GM12878 (cell line): ENCODE measurements at regions not wholly inside any gene's neighbourhood (a gene's known extent, or its start where the extent isn't known, plus 50 kb on each side); places are given as distances from the start of the nearest gene placed in this dataset.

Experiments
- ATAC-seq: fragments of 200-7000 bp; cut with Tn5 transposase; 3 replicates; pipeline ENCODE4 v1.9.1; 2020; ENCODE audit warnings: mild to moderate bottlenecking, moderate library complexity
- BruUV-seq: library from RNA; stranded (reverse); fragments of 400-500 nt; replicated peaks from 2 replicates; lab custom pipeline; 2021; lab: Mats Ljungman, UMichigan
- CTCF ChIA-PET: fragments of 300-600 bp; sonication (Branson Sonifier 250); formaldehyde crosslinking; extraction: SDS; loops from one replicate; lab custom pipeline; 2021; ENCODE audit warnings: inconsistent platforms; lab: Yijun Ruan, JAX
- POLR2A ChIA-PET: fragments of 350-600 bp; formaldehyde crosslinking; extraction: SDS; loops from one replicate; lab custom pipeline; 2021; ENCODE audit warnings: inconsistent platforms; lab: Charles Lee
- RAD21 ChIA-PET: fragments of 300-600 bp; sonication (Branson Sonifier 250); formaldehyde crosslinking; loops from one replicate; lab custom pipeline; 2023; ENCODE audit warnings: antibody characterized with exemption; ENCODE audit not compliant: unreplicated experiment; lab: Charles Lee
- SMC1A ChIA-PET: fragments of 300-600 bp; sonication (Branson Sonifier 250); formaldehyde crosslinking; loops from one replicate; lab custom pipeline; 2023; ENCODE audit not compliant: unreplicated experiment, uncharacterized antibody; lab: Charles Lee
- DNase-seq: peaks from one replicate; pipeline ENCODE4 v3.0.0-alpha.2; 2011; ENCODE audit warnings: low read depth, low spot score
- FAIRE-seq: peaks from 3 replicates; lab custom pipeline; 2011; peaks lifted over from hg19 to GRCh38; lab: Jason Lieb, UNC
- H2AFZ ChIP-seq: 2 replicates; pipeline ENCODE4 v1.6.0; 2011; ENCODE audit warnings: low read depth, low read length, control low read depth; ENCODE audit not compliant: control insufficient read depth
- H3K27ac ChIP-seq: 2 replicates; pipeline ENCODE4 v1.5.1; 2011; ENCODE audit warnings: control low read depth; ENCODE audit not compliant: control insufficient read depth, insufficient read depth
- H3K27me3 ChIP-seq, 2 experiments: replicated peaks in 1 of 2; 2 replicates each; pipeline versions ENCODE4 v1.6.0 to v1.6.1; 2011; ENCODE audit warnings: low read length in 1 of 2; ENCODE audit not compliant: control insufficient read depth in 2 of 2, insufficient read depth in 2 of 2
- H3K36me3 ChIP-seq, 2 experiments: 2 replicates each; pipeline ENCODE4 v1.5.1; 2011; ENCODE audit warnings: low read length in 1 of 2; ENCODE audit not compliant: control insufficient read depth in 2 of 2, insufficient read depth in 2 of 2
- H3K4me1 ChIP-seq: 2 replicates; pipeline ENCODE4 v1.6.1; 2011; ENCODE audit warnings: mild to moderate bottlenecking, low read length, moderate library complexity, mixed read lengths; ENCODE audit not compliant: control insufficient read depth, insufficient read depth
- H3K4me2 ChIP-seq: 2 replicates; pipeline ENCODE4 v1.6.0; 2011; ENCODE audit warnings: control low read depth; ENCODE audit not compliant: control insufficient read depth, insufficient read depth
- H3K4me3 ChIP-seq: fragments of 200-600 bp; sonication (generic); 2 replicates; pipeline ENCODE4 v1.5.1; 2016
- H3K79me2 ChIP-seq: 2 replicates; pipeline ENCODE4 v1.6.0; 2011; ENCODE audit warnings: low read length; ENCODE audit not compliant: control insufficient read depth, insufficient read depth
- H3K9ac ChIP-seq: 2 replicates; pipeline ENCODE4 v1.8.0; 2011; ENCODE audit warnings: low read length, control low read depth, mixed read lengths; ENCODE audit not compliant: control insufficient read depth, insufficient read depth
- H3K9me3 ChIP-seq: replicated peaks from 3 replicates; pipeline ENCODE4 v1.5.1; 2011; ENCODE audit warnings: mild to moderate bottlenecking, low read length; ENCODE audit not compliant: control insufficient read depth, insufficient read depth
- H4K20me1 ChIP-seq: 2 replicates; pipeline ENCODE4 v1.6.0; 2011; ENCODE audit not compliant: control insufficient read depth, insufficient read depth
- BCLAF1 ChIP-seq: fragments of 450-650 bp; IDR thresholded peaks from 2 replicates; pipeline ENCODE4 v1.6.1; 2017; ENCODE audit warnings: antibody characterized with exemption, mild to moderate bottlenecking, moderate library complexity
- CHD2 ChIP-seq: IDR thresholded peaks from 2 replicates; pipeline ENCODE4 v1.6.1; 2011; ENCODE audit warnings: low read depth, low read length, improper control_type of control experiment, borderline replicate concordance
- CREM ChIP-seq: IDR thresholded peaks from 2 replicates; pipeline ENCODE4 v1.6.1; 2014; ENCODE audit warnings: antibody characterized with exemption, low read depth
- DPF2 ChIP-seq: fragments of 450-650 bp; IDR thresholded peaks from 2 replicates; pipeline ENCODE4 v1.6.1; 2017; ENCODE audit warnings: mild to moderate bottlenecking
- E2F4 ChIP-seq: IDR thresholded peaks from 2 replicates; pipeline ENCODE4 v1.6.1; 2012; ENCODE audit warnings: low read depth, low read length, improper control_type of control experiment
- MLLT1 ChIP-seq: fragments of 450-650 bp; IDR thresholded peaks from 2 replicates; pipeline ENCODE4 v1.6.1; 2016; ENCODE audit warnings: mild to moderate bottlenecking
- NR2C2 ChIP-seq: IDR thresholded peaks from 2 replicates; pipeline ENCODE4 v1.6.1; 2011; ENCODE audit warnings: borderline replicate concordance, low read depth; ENCODE audit not compliant: control insufficient read depth, insufficient read length
- RB1 ChIP-seq: fragments of 450-650 bp; formaldehyde crosslinking; IDR thresholded peaks from 2 replicates; pipeline ENCODE4 v1.6.1; 2017; ENCODE audit warnings: mild to moderate bottlenecking, borderline replicate concordance
- RUNX3 ChIP-seq: IDR thresholded peaks from 2 replicates; pipeline ENCODE4 v1.6.1; 2012; ENCODE audit warnings: low read length, inconsistent platforms
- SIN3A ChIP-seq: IDR thresholded peaks from 2 replicates; pipeline ENCODE4 v1.6.1; 2012; ENCODE audit warnings: low read depth, low read length, improper control_type of control experiment
- SP1 ChIP-seq: IDR thresholded peaks from one replicate; pipeline ENCODE4 v1.6.1; 2011; ENCODE audit warnings: low read depth, low read length
- SREBF1 ChIP-seq: IDR thresholded peaks from 2 replicates; pipeline ENCODE4 v1.6.1; 2012; ENCODE audit warnings: mild to moderate bottlenecking, low read length
- TARDBP ChIP-seq: IDR thresholded peaks from 2 replicates; pipeline ENCODE4 v1.6.1; 2016; ENCODE audit warnings: borderline replicate concordance
- TCF7 ChIP-seq: IDR thresholded peaks from 2 replicates; pipeline ENCODE4 v1.6.1; 2014; ENCODE audit warnings: antibody characterized with exemption, borderline replicate concordance
- ZSCAN29 ChIP-seq: fragments of 450-650 bp; IDR thresholded peaks from 2 replicates; pipeline ENCODE4 v1.6.1; 2017; ENCODE audit warnings: mild to moderate bottlenecking, moderate library complexity
- WGBS: methylation state at CpG from one replicate; pipeline ENCODE4 v1.1.6; 2016; ENCODE audit warnings: low lambda C conversion rate; ENCODE audit not compliant: insufficient replicate concordance, insufficient coverage; ENCODE audit errors: missing lambda C conversion rate; 5-methylcytosine and 5-hydroxymethylcytosine counted together
- in situ Hi-C: fragments of 300-500 bp; cut with MboI; formaldehyde crosslinking; loops from 9 replicates; pipeline ENCODE4 v1.14.3; 2018; ENCODE audit warnings: mixed read lengths
- intact Hi-C: fragments of 100-400 bp; cut with micrococcal nuclease; formaldehyde crosslinking; loops from one replicate; pipeline ENCODE4 v1.14.2; 2022; ENCODE audit not compliant: unreplicated experiment

- RAD21 ChIA-PET, result no interaction called here
- no peak for FAIRE-seq
Measured at GRCh38 chr19:31894451-31894850, 451.0 kb upstream of the ZNF507 start.

GRCh38 chr19:31897292-31897691, 448.1 kb upstream of the ZNF507 start:
- Histone ChIP-seq H3K4me3 (no peak overlapping the region), H3K9me3 (no peaks in the 10 kb centered on the region; the same call in 2 of the 3 replicates), H2AFZ (no peak overlapping the region), H3K36me3 (no peaks in the 10 kb centered on the region), H3K79me2 (no peaks in the 10 kb centered on the region), H3K27me3 (no peaks in the 10 kb centered on the region), H3K27ac (no peak overlapping the region), H4K20me1 (no peaks in the 10 kb centered on the region), H3K4me1 (no peaks in the 10 kb centered on the region), H3K4me2 (no peak overlapping the region), H3K9ac (no peak overlapping the region)
- no peak for ATAC-seq
- ChIA-PET RAD21 (no interaction called here), SMC1A (no interaction called here), POLR2A (no interaction called here), CTCF (no interaction called here)
- intact Hi-C loops (no loop called here), in situ Hi-C loops (no loop called here)
- DNase-seq, result no peak
- BruUV-seq, result no TSS peak
- no peak for FAIRE-seq
- 0% methylated on average over 3 of the region's 3 CpGs for WGBS
- no peak for TF ChIP-seq BCLAF1
- no peak for TF ChIP-seq NR2C2
- TF ChIP-seq RUNX3, result no peak
- no peak for TF ChIP-seq SREBF1
- no peak for TF ChIP-seq DPF2
- TF ChIP-seq RB1, result no peak
- no peak for TF ChIP-seq ZSCAN29
- TF ChIP-seq TARDBP, result no peak
- TF ChIP-seq SIN3A, result no peak
- no peak for TF ChIP-seq TCF7
- TF ChIP-seq MLLT1, result no peak

More at GRCh38 chr19:31894451-31894850, 451.0 kb upstream of the ZNF507 start:
- H3K4me1 ChIP-seq, result no peaks in the 10 kb centered on the region
- in situ Hi-C loops, result no loop called here
- TF ChIP-seq E2F4 (no peak), CHD2 (no peak), SP1 (no peak), CREM (no peak)
- TF ChIP-seq, all 136 proteins: peak for 0
- Histone ChIP-seq H3K79me2 (no peaks in the 10 kb centered on the region), H3K27me3 (no peaks in the 10 kb centered on the region), H4K20me1 (no peaks in the 10 kb centered on the region), H3K27ac (no peak overlapping the region), H3K9ac (no peak overlapping the region), H3K4me3 (no peak overlapping the region), H3K36me3 (no peaks in the 10 kb centered on the region), H2AFZ (no peak overlapping the region), H3K4me2 (no peak overlapping the region), H3K9me3 (no peaks in the 10 kb centered on the region; the same call in 2 of the 3 replicates)
- WGBS, result 0% methylated on average over 1 of the region's 1 CpG
- CTCF ChIA-PET, result no interaction called here
- BruUV-seq, result no TSS peak
- no peak for DNase-seq
- POLR2A ChIA-PET, result no interaction called here
- ATAC-seq, result no peak
- intact Hi-C loops, result no loop called here
- SMC1A ChIA-PET, result no interaction called here
